Mesothelial cell of epicardium (in vitro differentiated cells): ENCODE measurements at regions not wholly inside any gene's neighbourhood (a gene's known extent, or its start where the extent isn't known, plus 50 kb on each side); places are given as distances from the start of the nearest gene placed in this dataset.

Experiments used
- DNase-seq, 2 experiments: peaks; one replicate each; pipeline ENCODE4 v3.0.0; 2021; ENCODE audit warnings: low spot score in 2 of 2; ENCODE audit not compliant: unreplicated experiment in 2 of 2
- H3K27ac Mint-ChIP-seq: 2 replicates; pipeline ENCODE4 v1.8.0; 2021; ENCODE audit warnings: mixed read lengths
- H3K27me3 Mint-ChIP-seq: 2 replicates; pipeline ENCODE4 v1.8.0; 2021; ENCODE audit warnings: low read depth, mixed read lengths
- H3K36me3 Mint-ChIP-seq: 2 replicates; pipeline ENCODE4 v1.8.0; 2021; ENCODE audit warnings: mixed read lengths
- H3K4me1 Mint-ChIP-seq: 2 replicates; pipeline ENCODE4 v1.8.0; 2021; ENCODE audit warnings: mixed read lengths
- H3K4me3 Mint-ChIP-seq: 2 replicates; pipeline ENCODE4 v1.8.0; 2021; ENCODE audit warnings: mild to moderate bottlenecking, moderate library complexity, mixed read lengths
- H3K9me3 Mint-ChIP-seq: 2 replicates; pipeline ENCODE4 v1.8.0; 2021; ENCODE audit warnings: mixed read lengths
- CTCF ChIP-seq: fragments of 200-600 bp; sonication (generic); IDR thresholded peaks from one replicate; pipeline ENCODE4 v1.5.0; 2021; ENCODE audit warnings: antibody characterized with exemption; ENCODE audit not compliant: unreplicated experiment

GRCh38 chr1:164498792-164499191 is 60.2 kb upstream of the PBX1 start:
- TF ChIP-seq CTCF, result no peak
- H3K4me1 Mint-ChIP-seq, result no peaks in the 10 kb centered on the region
- no peak overlapping the region for H3K4me3 Mint-ChIP-seq
- no peak overlapping the region for H3K27ac Mint-ChIP-seq
- no peaks in the 10 kb centered on the region for H3K27me3 Mint-ChIP-seq
- DNase-seq, result no peak
- peaks cover 8% of the 10 kb centered on the region for H3K36me3 Mint-ChIP-seq
- peaks cover 28% of the 10 kb centered on the region for H3K9me3 Mint-ChIP-seq

GRCh38 chr1:164504749-164505148 is 54.2 kb upstream of the PBX1 start:
- Mint-ChIP-seq H3K36me3 (peaks cover 8% of the 10 kb centered on the region), H3K27ac (no peak overlapping the region), H3K9me3 (peaks cover 20% of the 10 kb centered on the region), H3K27me3 (no peaks in the 10 kb centered on the region), H3K4me1 (no peaks in the 10 kb centered on the region), H3K4me3 (no peak overlapping the region)
- no peak for TF ChIP-seq CTCF
- DNase-seq, result no peak
